HG03342 (cell line): ENCODE measurements at regions not wholly inside any gene's neighbourhood (a gene's known extent, or its start where the extent isn't known, plus 50 kb on each side); places are given as distances from the start of the nearest gene placed in this dataset.

Source experiments
- ATAC-seq: cut with Tn5 transposase; IDR thresholded peaks from one replicate; pipeline ENCODE4 v1.9.1; 2021; ENCODE audit warnings: mild to moderate bottlenecking, moderate library complexity; ENCODE audit not compliant: unreplicated experiment

DNA sequence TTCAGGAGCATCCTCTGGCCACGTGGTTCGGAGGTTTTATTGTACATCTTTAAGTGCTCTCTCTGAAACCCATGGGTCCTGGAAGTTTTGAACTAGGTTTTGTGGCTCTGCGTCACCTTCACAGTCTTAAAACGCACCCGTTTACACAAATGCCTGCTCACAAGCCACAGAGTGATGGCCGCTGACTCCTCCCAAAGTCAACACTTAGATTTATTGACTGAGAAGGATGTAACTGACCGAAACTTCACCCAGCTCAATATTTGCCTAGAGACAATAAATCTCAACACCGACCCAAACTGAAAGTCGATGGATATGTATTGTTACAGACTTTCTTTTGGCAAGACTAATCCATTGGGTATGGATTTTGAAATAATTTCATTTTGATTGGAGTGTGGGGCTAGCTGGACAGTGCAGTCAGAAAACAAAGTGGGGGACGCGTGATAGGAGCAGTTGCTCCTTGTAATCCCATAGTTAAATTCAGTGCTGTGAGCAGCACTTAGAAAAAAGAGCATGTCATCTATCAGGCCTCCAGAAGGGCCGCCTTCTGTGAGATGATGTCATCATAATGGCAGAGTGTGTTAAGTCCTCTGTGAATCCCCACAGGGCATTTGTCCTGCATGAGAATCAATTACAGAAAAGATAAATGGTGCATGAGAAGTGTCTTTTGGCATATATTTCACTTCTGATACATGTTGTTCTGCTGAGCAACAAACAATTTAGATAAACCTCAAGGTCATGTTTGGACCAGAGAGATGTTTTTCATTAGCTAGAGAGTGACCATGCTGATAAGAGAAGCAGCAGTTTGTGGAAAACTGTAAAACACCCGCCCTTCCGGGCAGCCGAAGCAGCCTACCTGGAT lies 183.7 kb downstream of the INO80D start:
- no peak for ATAC-seq

DNA sequence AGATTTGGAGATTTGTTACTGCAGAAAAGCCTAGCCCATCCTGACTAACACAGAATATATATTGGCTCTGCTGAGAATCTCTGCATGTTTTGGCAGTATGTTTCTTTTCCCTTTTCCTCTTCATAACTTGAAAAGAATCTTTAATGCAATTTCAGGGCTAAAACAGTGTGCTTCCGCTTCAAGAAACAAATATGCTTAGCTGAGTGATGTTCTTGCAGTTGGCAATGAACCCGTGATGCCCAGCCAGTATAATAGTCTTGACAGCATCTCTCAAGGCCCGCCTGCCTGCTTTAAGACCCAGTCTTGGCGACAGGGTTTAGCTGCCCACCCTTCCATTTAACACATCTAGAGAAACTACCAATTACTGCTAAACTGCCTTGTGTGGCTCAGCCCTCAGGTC lies 184.5 kb downstream of the INO80D start:
- no peak for ATAC-seq

DNA sequence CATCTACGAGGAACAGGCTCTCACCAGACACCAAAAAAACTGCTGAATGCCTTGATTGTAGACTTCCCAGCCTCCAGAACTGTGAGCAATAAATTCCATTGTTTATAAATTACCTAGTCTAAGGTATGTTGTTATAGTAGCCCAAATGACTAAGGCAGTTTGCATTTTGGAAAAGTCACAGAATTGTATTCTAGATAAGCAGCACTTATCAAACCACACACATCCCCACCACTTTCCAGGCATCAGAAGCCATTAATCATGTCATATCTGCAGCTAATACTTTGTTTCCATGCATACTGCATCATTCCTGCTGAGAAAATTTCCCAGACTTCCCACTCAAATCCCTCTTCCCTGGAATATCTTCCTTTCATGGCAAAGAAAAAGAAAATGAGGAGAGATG lies 187.2 kb downstream of the INO80D start:
- no peak for ATAC-seq

DNA sequence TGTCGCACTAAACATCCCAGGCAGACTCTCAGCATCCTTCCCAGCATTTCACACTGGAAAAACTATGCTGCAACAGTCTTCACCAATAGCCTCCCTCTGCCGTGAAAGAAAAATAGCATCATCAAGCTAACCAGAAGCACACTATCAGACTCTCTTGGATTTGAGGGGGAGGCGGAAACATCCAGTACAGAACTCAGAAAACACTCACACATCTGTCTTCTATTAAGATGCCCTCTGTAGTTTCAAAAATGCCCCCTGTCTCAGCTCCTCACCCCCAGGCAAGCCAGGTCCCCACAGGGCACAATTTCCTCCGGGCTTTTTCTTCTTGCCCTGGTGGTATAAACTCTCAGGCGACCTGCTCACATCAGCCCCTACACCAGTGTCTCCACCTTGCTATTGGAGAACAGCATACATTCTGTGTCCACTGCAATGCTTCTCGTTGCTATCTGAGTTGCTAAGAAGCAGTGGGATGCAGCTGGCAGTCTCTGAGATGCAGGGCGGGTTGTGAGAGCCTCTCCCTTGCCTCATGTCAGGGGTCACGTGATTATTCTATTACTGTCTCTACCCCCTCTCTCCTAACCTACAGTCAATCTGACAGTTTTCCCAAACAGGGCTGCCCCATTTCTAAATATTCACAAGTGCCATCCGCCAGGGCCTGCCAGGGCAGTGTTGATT lies 189.9 kb downstream of the INO80D start:
- no peak for ATAC-seq

DNA sequence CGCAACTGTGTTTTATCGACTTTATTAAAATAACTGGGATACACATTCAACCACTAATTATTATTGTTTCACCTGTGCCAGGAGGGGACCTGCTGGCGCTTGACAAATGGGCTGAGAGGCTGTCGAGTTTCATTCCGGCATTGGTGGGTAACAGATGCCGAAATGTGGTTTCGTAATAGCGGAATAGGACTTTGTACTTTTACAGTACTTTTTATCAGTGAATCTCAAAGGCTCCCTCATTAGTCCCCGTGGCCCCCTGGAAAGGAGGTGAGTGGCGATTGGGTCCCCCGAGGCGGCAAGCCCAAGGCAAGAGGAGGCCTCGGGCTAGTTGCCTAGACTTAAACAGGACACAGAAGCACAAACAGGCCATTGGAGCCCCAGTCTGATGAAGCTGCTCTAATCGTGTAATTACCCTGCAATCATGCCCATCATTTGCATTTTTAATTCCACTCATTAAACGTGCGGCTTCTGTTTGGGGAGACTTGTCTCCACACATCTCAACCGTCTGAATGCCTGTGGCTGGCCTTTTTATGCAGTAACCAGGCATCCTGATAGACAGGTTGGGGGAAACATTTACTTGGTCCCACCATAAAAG lies 193.2 kb downstream of the INO80D start:
- ATAC-seq: no peak

DNA sequence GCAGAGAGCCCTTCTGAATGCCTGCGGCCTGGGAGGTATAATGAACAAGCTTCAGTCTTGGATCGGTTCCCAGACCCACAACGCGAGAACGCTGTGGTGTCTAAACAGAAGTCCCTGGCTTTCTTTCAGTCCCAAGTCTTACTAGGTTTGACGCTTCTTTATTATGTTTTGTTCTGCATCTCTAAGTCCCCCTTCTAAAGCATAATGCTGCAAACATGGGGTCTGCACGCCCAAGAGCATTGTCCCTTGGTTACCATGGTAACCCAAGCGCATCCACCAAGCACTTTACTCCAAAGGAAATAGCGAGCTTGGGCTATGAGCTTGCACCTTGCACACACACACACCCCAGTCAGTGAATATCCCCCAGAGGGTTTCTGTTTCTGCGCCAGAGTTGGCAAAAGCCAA lies 193.7 kb downstream of the INO80D start:
- ATAC-seq: no peak

DNA sequence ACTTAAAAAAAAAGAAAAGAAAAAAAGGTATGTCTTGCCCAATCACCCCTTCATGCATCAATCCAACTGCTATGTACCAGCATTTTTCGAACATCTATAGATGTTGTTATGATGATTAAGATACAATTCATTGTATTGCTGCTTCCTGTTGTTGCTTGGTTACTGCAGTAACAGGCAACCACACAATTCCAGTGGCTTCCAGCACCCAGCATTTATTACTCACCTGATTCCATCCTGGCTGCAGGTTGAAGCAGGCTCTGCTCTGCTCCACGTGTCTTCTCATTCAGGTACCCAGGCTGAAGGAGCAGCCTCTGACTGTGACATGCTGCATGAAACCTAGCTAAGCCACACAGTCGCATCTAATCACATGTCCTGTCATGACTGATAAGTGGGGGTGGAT lies 196.9 kb downstream of the INO80D start:
- ATAC-seq: no peak

DNA sequence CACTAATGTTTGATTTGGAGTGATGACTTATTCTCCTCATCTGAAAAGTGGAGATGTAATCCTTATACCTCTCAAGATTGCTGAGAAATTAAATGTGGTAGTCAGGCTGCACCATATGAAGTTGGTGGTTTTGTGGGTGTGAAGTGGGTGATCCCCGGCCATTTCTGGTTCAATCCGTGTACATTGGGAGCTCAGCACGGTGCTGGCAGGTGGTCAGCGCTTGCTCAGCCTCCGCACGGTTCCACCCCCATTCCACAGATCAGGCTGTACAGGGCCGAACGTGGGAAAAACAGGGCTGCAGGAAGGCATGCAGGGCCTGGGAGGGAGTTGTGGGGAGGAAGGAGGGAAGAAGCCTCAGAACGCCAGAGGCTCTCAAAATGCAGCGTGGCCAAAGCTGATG lies 198.3 kb downstream of the INO80D start:
- ATAC-seq: no peak

DNA sequence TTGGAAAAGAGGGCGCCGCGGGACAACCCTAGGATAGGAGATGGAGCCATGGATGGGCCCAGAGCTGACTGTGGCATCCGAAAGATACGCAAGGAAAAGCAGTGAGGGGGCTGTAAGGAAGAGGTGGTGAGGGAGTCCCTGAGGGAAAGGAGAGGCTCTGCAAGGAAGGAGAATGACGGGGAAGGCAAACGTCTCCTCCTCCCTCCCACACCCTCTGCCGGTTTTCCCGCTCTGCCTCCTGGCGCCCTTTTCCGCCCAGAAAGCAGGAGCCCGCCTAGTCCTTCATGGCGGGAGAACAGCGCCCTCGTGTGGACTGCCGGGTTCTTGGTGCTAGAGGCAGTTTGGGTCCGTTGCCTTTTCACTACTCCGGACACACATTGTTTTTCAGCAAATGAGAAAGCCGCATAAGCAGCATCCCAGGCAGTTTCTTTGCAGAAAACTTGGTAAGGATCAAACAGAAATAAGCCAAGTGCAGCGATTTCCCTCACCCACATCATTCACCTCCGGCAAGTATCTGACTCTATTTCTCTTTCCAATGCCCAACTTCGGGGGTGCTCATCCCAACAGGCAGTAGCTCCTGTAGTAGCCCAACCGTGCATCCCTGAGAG lies 200.4 kb downstream of the INO80D start:
- ATAC-seq: peak; percentile 81

DNA sequence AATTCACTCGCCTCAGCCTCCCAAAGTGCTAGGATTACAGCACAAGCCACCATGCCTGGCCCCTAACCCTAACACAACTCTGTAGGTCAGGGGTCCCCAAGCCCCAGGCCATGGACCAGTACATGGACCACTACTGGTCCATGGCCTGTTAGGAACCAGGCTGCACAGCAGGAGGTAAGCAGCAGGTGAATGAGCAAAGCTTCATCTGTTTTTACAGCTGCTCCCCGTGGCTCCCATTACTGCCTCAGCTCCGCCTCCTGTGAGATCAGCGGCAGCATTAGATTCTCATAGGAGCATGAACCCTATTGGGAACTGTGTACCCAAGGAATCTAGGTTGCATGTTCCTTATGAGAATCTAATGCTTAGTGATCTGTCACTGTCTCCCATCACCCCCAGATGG lies 201.7 kb downstream of the NRP2 start:
- no peak for ATAC-seq

DNA sequence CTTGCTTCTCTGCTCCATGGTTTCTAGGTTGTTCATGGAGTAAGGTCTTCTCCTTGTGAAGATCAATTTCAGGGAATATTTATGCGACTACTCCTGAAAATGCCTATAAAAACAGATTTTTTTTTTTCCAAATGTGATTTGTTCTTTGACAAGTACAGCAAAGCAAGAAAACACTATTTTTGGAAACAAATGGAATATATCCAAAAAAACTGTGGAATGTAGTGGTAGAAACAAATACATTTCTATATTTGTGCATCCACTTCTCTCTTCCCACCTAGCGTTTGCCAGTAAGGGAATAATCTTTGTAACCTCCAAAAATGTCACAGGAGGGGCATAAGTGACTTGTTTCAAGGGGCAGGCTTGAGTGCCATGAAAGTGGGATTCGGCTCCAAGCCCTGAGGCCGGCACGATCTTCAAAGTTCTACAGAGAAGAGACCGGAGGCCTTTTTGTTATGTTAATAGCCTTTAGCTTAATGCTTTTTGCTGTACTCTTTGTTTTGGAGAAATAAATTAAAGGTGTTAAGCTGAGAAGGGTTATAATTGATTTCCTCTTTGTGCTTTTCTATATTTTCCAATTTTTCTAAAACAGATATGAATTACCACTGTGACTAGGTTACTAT lies 200.6 kb downstream of the NRP2 start:
- ATAC-seq: no peak

DNA sequence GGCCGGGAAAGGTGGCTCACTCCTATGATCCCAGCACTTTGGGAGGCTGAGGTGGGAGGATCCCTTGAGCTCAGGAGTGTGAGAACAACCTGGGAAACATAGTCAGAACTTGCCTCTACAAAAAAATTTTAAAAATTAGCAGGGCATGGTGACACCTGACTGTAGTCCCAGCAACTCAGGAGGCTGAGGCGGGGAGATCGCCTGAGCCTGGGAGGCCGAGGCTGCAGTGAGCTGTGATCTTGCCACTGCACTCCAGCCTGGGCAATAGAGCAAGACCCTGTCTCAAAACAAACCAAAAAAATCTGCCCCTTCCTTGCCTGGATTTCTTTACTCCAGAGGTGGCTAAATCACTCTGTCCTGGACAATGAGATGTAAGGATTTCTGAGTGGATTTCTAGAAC lies 197.7 kb downstream of the NRP2 start:
- ATAC-seq: no peak

DNA sequence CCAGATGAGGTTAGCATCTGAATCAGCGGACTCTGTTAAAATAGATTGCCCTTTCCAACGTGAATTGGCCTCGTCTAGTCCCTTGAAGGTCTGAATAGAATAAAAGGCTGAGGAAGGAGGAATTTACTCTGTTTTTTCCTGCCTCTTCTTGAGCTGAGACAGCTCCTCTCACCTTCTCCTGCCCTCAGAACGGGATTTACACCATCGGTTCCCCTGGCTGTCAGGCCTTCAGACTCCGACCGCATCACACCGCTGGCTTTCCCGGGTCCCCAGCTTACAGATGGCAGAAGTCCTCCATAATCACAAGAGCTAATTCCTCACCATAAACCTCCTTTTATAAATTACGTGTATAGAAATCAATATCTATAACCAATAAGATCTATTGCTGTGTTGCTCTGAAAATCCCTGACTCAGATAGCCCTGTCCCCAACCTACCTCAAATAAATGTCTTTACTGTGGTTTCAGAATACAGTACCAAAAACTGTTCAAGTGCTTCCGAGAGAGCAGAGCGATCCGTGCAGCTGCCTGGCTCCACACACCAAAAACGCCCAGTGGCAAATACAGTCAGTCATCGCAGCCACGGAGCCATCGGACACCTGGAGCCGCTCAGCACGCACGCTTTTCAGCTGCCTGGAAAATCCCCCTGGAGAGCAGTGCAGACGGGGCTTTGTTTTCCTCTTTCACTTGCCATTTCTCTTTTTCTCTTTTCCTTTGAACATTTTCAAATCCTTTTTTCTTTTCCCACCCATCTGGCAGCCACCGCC lies 196.9 kb downstream of the NRP2 start:
- no peak for ATAC-seq

DNA sequence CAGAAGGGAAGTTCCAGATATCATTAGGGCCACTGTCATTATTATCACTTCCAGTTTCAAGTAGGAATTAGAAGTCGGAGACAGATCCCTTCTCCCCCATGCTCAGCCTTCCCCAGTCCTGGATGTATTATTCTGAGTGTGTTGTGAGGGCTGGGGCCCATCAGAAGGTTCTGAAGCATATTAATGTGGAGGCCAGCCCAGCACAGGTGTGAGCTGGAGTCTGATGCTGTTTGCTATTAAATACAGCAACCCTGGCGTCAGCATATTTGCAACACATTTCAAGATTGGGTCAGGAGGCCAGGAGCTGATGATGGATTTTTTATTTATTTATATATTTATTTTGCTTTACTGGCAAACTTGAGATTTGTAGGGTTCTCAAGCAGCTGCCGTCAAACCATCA lies 195.2 kb downstream of the NRP2 start:
- ATAC-seq: no peak

DNA sequence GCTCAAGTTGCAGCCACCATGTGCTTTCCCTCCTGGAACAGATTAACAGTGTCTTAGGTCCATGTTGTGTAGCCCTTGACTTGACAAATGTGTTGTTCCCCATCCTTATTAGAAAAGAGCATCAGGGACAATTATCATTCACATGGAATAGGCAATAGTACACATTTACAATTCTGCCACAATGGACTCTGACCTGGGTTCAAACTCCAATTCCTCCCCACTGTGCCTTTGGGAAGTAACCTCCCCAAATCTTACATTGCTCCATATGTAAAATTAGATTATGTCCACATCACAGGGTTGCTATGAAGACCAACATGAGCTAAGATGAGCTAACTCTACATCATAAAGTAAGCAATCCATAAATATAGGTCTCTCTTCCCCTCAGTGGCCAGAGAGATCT lies 193.8 kb downstream of the NRP2 start:
- ATAC-seq: no peak

DNA sequence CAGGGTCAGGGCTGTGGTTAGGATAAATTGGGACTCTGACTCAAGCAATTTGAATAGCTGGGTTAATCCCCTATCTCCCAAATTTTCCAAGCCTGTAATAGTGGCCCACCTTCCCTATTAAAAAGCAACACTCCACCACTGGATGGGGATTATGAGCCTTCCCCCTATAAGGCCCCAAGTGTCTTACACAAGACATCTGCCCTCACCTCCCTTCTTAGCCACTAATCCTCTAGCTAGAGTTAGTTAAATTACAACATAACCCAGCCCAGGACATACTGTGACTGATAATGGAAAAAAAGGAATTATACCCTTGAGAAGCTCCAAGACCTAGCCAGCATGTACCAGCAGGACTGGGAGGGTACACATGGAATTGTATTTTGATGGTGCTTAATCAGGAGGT lies 190.4 kb downstream of the NRP2 start:
- ATAC-seq: no peak

DNA sequence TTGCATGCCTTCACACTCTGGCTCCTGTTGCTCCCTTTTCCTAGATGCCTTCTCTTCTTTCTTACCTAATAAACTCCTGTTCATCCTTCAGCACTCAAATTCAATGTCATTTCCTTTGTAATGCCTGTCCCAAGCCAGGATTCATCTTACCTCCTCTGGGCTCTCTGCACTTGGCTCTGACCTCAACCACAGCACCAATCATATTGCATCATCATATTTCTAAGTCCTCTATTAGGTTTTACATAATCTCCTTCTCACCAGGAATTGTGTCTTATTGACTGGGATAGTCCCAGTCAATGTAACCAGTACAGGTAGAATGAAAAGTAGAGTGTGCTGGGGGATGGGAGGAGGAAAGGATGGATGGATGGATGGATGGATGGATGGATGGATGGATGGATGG lies 187.1 kb downstream of the NRP2 start:
- ATAC-seq: no peak

DNA sequence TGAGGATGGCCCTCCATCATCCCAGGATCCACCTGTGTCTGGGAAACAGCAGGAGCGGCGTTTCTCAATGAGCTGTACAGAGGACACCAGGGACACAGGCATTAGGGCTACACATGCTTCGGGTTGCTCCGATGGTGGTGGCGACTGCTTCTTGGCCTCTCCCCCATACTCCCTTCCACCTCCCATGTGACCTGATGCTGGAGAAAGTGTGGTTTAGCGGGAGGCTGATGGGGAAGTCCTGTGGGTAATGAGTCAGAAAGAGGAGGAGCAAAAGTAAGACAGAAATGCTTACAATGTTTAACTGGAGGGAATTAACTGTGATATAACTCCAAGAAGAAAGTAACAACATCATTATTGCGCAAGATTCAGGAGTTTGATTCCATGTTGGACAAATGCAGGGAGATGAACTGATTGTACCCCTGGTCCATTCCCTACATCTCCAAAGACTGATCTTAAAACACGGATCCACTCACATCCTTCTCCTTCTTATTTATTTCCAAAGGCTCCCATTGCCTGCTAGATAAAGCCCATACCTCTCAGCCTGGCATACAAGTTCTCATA lies 186.6 kb downstream of the NRP2 start:
- ATAC-seq: peak; percentile 70

DNA sequence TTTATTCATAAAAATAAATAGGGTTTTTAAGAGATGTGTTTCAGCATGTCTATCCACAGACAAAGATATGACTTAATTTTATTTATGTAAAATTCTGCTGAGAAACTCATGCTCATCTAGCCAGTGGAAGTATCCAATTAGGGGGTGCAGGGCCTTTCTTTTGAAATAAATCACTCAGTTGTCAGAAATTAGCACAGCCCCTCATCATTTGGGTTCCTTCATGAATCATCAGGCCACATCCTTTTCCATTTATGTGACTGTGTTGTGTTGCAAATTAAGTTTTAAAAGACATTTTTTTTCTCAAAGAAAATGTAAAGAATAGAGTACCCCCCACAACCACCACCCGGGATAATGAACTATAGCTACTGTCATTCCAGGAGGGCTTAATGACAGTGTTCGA lies 185.8 kb downstream of the NRP2 start:
- no peak for ATAC-seq

DNA sequence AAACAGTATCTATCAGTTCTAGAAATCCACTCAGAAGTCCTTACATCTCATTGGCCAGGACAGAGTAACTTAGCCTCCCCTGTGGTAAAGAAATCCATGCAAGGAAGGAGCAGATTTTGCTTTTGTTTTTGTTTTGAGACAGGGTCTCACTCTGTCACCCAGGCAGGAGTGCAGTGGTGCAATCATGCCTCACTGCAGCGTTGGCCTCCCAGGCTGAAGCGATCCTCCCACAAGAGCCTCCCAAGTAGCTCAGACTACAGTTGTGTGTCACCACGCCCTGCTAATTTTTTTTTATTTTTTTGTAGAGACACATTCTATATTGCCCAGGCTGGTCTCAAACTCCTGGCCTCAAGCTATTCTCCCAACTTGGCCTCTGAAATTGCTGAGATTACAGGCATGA lies 185.1 kb downstream of the NRP2 start:
- no peak for ATAC-seq
